ENCODE measurements at regions not wholly inside any gene's neighbourhood (a gene's known extent, or its start where the extent isn't known, plus 50 kb on each side); places are given as distances from the start of the nearest gene placed in this dataset.

DNA sequence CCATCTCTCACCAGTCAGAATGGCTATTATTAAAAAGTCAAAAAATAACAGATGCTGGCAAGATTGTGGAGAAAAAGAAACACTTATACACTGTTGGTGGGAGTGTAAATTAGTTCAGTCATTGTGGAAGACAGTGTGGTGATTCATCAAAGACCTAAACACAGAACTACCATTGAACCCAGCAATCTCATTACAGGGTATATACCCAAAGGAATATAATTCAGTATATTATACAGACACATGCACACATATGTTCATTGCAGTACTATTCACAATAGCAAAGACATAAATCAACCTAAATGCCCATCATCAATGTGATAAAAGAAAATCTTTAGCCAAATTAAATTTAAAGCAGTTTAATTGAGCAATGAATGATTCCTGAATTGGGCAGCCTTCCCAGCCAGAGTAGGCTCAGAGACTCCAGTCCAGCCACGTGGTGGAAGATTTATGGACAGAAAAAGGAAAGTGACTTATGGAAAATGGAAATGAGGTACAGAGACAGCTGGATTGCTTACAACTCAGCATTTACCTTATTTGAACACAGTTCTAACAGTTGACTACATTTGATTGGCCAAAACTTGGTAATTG lies 377.1 kb upstream of the SLC39A10 start:
- DNase-seq (ENCODE audit: low read depth in 1 of 2, low spot score in 1 of 2) (no peak), FAIRE-seq (no peak), ATAC-seq (no peak)
- CTCF ChIA-PET, result no interaction called here
- Histone ChIP-seq H3K4me3 (no peak overlapping the region), H3K27ac (no peak overlapping the region), H3K4me2 (no peak overlapping the region), H3K4me1 (no peaks in the 10 kb centered on the region), H3K9me3 (no peaks in the 10 kb centered on the region)
- 3% methylated on average over 1 of the region's 1 CpG for WGBS (ENCODE audit: missing lambda C conversion rate)
- POLR2A ChIA-PET, result no interaction called here
- TF ChIP-seq, protein P1, sequence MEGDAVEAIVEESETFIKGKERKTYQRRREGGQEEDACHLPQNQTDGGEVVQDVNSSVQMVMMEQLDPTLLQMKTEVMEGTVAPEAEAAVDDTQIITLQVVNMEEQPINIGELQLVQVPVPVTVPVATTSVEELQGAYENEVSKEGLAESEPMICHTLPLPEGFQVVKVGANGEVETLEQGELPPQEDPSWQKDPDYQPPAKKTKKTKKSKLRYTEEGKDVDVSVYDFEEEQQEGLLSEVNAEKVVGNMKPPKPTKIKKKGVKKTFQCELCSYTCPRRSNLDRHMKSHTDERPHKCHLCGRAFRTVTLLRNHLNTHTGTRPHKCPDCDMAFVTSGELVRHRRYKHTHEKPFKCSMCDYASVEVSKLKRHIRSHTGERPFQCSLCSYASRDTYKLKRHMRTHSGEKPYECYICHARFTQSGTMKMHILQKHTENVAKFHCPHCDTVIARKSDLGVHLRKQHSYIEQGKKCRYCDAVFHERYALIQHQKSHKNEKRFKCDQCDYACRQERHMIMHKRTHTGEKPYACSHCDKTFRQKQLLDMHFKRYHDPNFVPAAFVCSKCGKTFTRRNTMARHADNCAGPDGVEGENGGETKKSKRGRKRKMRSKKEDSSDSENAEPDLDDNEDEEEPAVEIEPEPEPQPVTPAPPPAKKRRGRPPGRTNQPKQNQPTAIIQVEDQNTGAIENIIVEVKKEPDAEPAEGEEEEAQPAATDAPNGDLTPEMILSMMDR (IDR thresholded peaks at IDR 0.05), result no peak
- no peak for TF ChIP-seq USF2 (IDR thresholded peaks at IDR 0.05)
- TF ChIP-seq CHD4 (IDR thresholded peaks at IDR 0.05; ENCODE audit: borderline replicate concordance), result no peak
- no peak for TF ChIP-seq RARB (CRISPR knock-in tag; IDR thresholded peaks at IDR 0.05)
- TF ChIP-seq KDM5A (IDR thresholded peaks at IDR 0.05), result no peak

GRCh38 chr2:195270466-195271039 lies 386.5 kb upstream of the SLC39A10 start:
- Histone ChIP-seq H3K9me3 (no peaks in the 10 kb centered on the region; the same call in 2 of the 3 replicates), H3K4me3 (no peak overlapping the region), H3K4me2 (no peak overlapping the region), H3K27ac (no peak overlapping the region), H3K4me1 (no peaks in the 10 kb centered on the region)
- POLR2A ChIA-PET, result no interaction called here
- 44% methylated on average over 5 of the region's 5 CpGs for whole genome bisulfite sequencing (ENCODE audit: missing lambda C conversion rate)
- TF ChIP-seq KDM1A (IDR thresholded peaks at IDR 0.05; ENCODE audit: low read depth) (no peak), GATA3 (IDR thresholded peaks at IDR 0.05; ENCODE audit: borderline replicate concordance) (no peak), CBX8 (IDR thresholded peaks at IDR 0.05) (no peak), CHD2 (IDR thresholded peaks at IDR 0.05; ENCODE audit: low read length, partially characterized antibody) (no peak), MYC (IDR thresholded peaks at IDR 0.05; ENCODE audit: borderline replicate concordance, low read length) (no peak), SMC3 (IDR thresholded peaks at IDR 0.05) (no peak), JUNB (IDR thresholded peaks at IDR 0.05) (no peak), E2F6 (IDR thresholded peaks at IDR 0.05; ENCODE audit: borderline replicate concordance, low read depth) (no peak), ZNF302 (CRISPR knock-in tag; IDR thresholded peaks at IDR 0.05) (no peak), ESRRA (IDR thresholded peaks at IDR 0.05; ENCODE audit: borderline replicate concordance, low read length) (no peak)
- TF ChIP-seq, protein P2, sequence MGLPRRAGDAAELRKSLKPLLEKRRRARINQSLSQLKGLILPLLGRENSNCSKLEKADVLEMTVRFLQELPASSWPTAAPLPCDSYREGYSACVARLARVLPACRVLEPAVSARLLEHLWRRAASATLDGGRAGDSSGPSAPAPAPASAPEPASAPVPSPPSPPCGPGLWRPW (IDR thresholded peaks at IDR 0.05), result no peak
- DNase-seq (ENCODE audit: low read depth in 1 of 2, low spot score in 1 of 2) (no peak), ATAC-seq (no peak), FAIRE-seq (no peak)
- CTCF ChIA-PET, result interaction anchor here (1.6 kb wide), 1 partner anchor 11 kb away, joined by 4 read pairs; no protein-coding TSS in a partner anchor

GRCh38 chr2:195269220-195269619 lies 387.8 kb upstream of the SLC39A10 start:
- H3K9me3 ChIP-seq, result no peaks in the 10 kb centered on the region; the same call in 2 of the 3 replicates
- WGBS (ENCODE audit: missing lambda C conversion rate), result 55% methylated on average over 2 of the region's 6 CpGs
- DNase-seq (ENCODE audit: low read depth in 1 of 2, low spot score in 1 of 2), result no peak
- no peak for FAIRE-seq
- H3K27ac ChIP-seq, result no peak overlapping the region
- TF ChIP-seq CEBPB (IDR thresholded peaks at IDR 0.05) (no peak), POLR2A (IDR thresholded peaks at IDR 0.05; ENCODE audit: low read length) (no peak), MAX (IDR thresholded peaks at IDR 0.05) (no peak), CHD4 (IDR thresholded peaks at IDR 0.05; ENCODE audit: borderline replicate concordance) (no peak), RARB (CRISPR knock-in tag; IDR thresholded peaks at IDR 0.05) (no peak), EHF (CRISPR knock-in tag; IDR thresholded peaks at IDR 0.05) (no peak), ZC3H11A (IDR thresholded peaks at IDR 0.05) (no peak), HMGXB4 (CRISPR knock-in tag; IDR thresholded peaks at IDR 0.05; ENCODE audit: borderline replicate concordance) (no peak), POLR2AphosphoS2 (conservative IDR thresholded peaks at IDR 0.05; ENCODE audit: low read length) (no peak), GATA3 (IDR thresholded peaks at IDR 0.05; ENCODE audit: borderline replicate concordance) (no peak), HDAC2 (IDR thresholded peaks at IDR 0.05) (no peak), NPAS2 (CRISPR knock-in tag; IDR thresholded peaks at IDR 0.05; ENCODE audit: borderline replicate concordance) (no peak), HOXB5 (CRISPR knock-in tag; IDR thresholded peaks at IDR 0.05) (no peak), MAZ (IDR thresholded peaks at IDR 0.05; ENCODE audit: borderline replicate concordance, low read depth, low read length) (no peak)
- TF ChIP-seq, protein P1 (IDR thresholded peaks at IDR 0.05), result no peak
- no peak overlapping the region for H3K4me2 ChIP-seq
- no peak overlapping the region for H3K4me3 ChIP-seq
- CTCF ChIA-PET, result no interaction called here
- no peaks in the 10 kb centered on the region for H3K4me1 ChIP-seq
- POLR2A ChIA-PET, result no interaction called here
- ATAC-seq, result no peak
